ENCODE measurements at regions not wholly inside any gene's neighbourhood (a gene's known extent, or its start where the extent isn't known, plus 50 kb on each side); places are given as distances from the start of the nearest gene placed in this dataset.
"Not testable (repeated sequence)": the region's sequence is repeated elsewhere in the genome, so short reads cannot be mapped to it uniquely, and the experiment has no call there.

- Mint-ChIP-seq H3K27ac (no peak overlapping the region), H3K36me3 (ENCODE audit: low read depth) (no peaks in the 10 kb centered on the region), H3K4me1 (peaks cover 15% of the 10 kb centered on the region), H3K9me3 (no peaks in the 10 kb centered on the region), H3K27me3 (ENCODE audit: low read depth) (peaks cover 7% of the 10 kb centered on the region), H3K4me3 (no peak overlapping the region)
- no peak for TF ChIP-seq CTCF (IDR thresholded peaks at IDR 0.05; ENCODE audit: unreplicated experiment in 3 of 3)
These were observed 165.5 kb upstream of the CRIM1 start for GRCh38 chr2:36190097-36190496.

GRCh38 chr2:36185624-36186023 lies 170.0 kb upstream of the CRIM1 start:
- Mint-ChIP-seq H3K27ac (no peak overlapping the region), H3K4me3 (no peak overlapping the region), H3K4me1 (no peaks in the 10 kb centered on the region), H3K27me3 (ENCODE audit: low read depth) (peaks cover 4% of the 10 kb centered on the region), H3K9me3 (peaks cover 6% of the 10 kb centered on the region), H3K36me3 (ENCODE audit: low read depth) (no peaks in the 10 kb centered on the region)
- TF ChIP-seq CTCF (IDR thresholded peaks at IDR 0.05; ENCODE audit: unreplicated experiment in 3 of 3): no peak

- H3K9me3 Mint-ChIP-seq: peaks cover 6% of the 10 kb centered on the region
- H3K4me3 Mint-ChIP-seq: no peak overlapping the region
- H3K36me3 Mint-ChIP-seq (ENCODE audit: low read depth): no peaks in the 10 kb centered on the region
- H3K27me3 Mint-ChIP-seq (ENCODE audit: low read depth): peaks cover 4% of the 10 kb centered on the region
- TF ChIP-seq CTCF (IDR thresholded peaks at IDR 0.05; ENCODE audit: unreplicated experiment in 3 of 3): no peak
- no peaks in the 10 kb centered on the region for H3K4me1 Mint-ChIP-seq
- H3K27ac Mint-ChIP-seq: no peak overlapping the region
These were observed 170.7 kb upstream of the CRIM1 start for GRCh38 chr2:36184848-36185247.

GRCh38 chr2:36180789-36181482 lies 174.6 kb upstream of the CRIM1 start:
- H3K9me3 Mint-ChIP-seq: peaks cover 12% of the 10 kb centered on the region
- peaks cover 19% of the 10 kb centered on the region for H3K4me1 Mint-ChIP-seq
- not testable (repeated sequence) for H3K27ac Mint-ChIP-seq; H3K36me3 Mint-ChIP-seq (ENCODE audit: low read depth); H3K4me3 Mint-ChIP-seq; H3K27me3 Mint-ChIP-seq (ENCODE audit: low read depth)

GRCh38 chr2:36180293-36180692 lies 175.3 kb upstream of the CRIM1 start:
- H3K27me3 Mint-ChIP-seq (ENCODE audit: low read depth); H3K27ac Mint-ChIP-seq; H3K36me3 Mint-ChIP-seq (ENCODE audit: low read depth); H3K4me3 Mint-ChIP-seq: not testable (repeated sequence)
- H3K9me3 Mint-ChIP-seq: peaks cover 12% of the 10 kb centered on the region
- H3K4me1 Mint-ChIP-seq: peaks cover 19% of the 10 kb centered on the region

- not testable (repeated sequence) for H3K27ac Mint-ChIP-seq; H3K27me3 Mint-ChIP-seq (ENCODE audit: low read depth); H3K36me3 Mint-ChIP-seq (ENCODE audit: low read depth); H3K4me3 Mint-ChIP-seq
- H3K4me1 Mint-ChIP-seq: peaks cover 19% of the 10 kb centered on the region
- peaks cover 12% of the 10 kb centered on the region for H3K9me3 Mint-ChIP-seq
These were observed 175.8 kb upstream of the CRIM1 start for GRCh38 chr2:36179668-36180269.

GRCh38 chr2:36178384-36178783 lies 177.2 kb upstream of the CRIM1 start:
- peaks cover 12% of the 10 kb centered on the region for H3K9me3 Mint-ChIP-seq
- no peaks in the 10 kb centered on the region for H3K36me3 Mint-ChIP-seq (ENCODE audit: low read depth)
- TF ChIP-seq CTCF (IDR thresholded peaks at IDR 0.05; ENCODE audit: unreplicated experiment in 3 of 3): no peak
- peaks cover 4% of the 10 kb centered on the region for H3K27me3 Mint-ChIP-seq (ENCODE audit: low read depth)
- H3K27ac Mint-ChIP-seq: peak overlapping the region in 1 of 3 experiments; percentile 25
- H3K4me1 Mint-ChIP-seq: peaks cover 32% of the 10 kb centered on the region
- H3K4me3 Mint-ChIP-seq: no peak overlapping the region

Measured in nephron (organoid).